Breast epithelium (tissue), 4 donors: ENCODE measurements at regions not wholly inside any gene's neighbourhood (a gene's known extent, or its start where the extent isn't known, plus 50 kb on each side); places are given as distances from the start of the nearest gene placed in this dataset.
A peak's percentile ranks its signal among the peaks of the same experiment; 100 is the strongest.

Experiments
- DNase-seq, 2 donors: peaks; one replicate each; pipeline ENCODE4 v3.0.0-alpha.2; 2019; ENCODE audit warnings: low spot score in 2 of 2
- H3K27ac ChIP-seq, 2 donors: fragments of 200-600 bp; sonication (generic) in 1 of 2; one replicate each; pipeline ENCODE4 v1.5.1; 2016 to 2019; ENCODE audit warnings: mild to moderate bottlenecking in 1 of 2
- H3K27me3 ChIP-seq, 2 donors: fragments of 200-600 bp; sonication (generic) in 1 of 2; one replicate each; pipeline versions ENCODE4 v1.5.1 to v1.6.0; 2017 to 2019; ENCODE audit warnings: control low read depth in 1 of 2, mild to moderate bottlenecking in 1 of 2
- H3K36me3 ChIP-seq: fragments of 200-600 bp; one replicate; pipeline ENCODE4 v1.5.1; 2019
- H3K4me1 ChIP-seq, 2 donors: fragments of 200-600 bp; sonication (generic); one replicate each; pipeline ENCODE4 v1.5.1; 2016 to 2019; ENCODE audit warnings: control low read depth in 1 of 2
- H3K4me3 ChIP-seq, 3 donors: fragments of 200-600 bp; sonication (generic); 1 replicate in 2 of 3; 2 replicates in 1 of 3; pipeline ENCODE4 v1.5.1; 2016 to 2019; ENCODE audit warnings: mild to moderate bottlenecking in 3 of 3, moderate library complexity in 2 of 3
- H3K9me3 ChIP-seq, 2 donors: fragments of 200-600 bp; sonication (generic) in 1 of 2; one replicate each; pipeline ENCODE4 v1.5.1; 2016 to 2019; ENCODE audit warnings: control low read depth in 1 of 2
- CTCF ChIP-seq, 3 donors: fragments of 450-650 bp; IDR thresholded peaks; one replicate each; pipeline ENCODE4 v1.5.1; 2016 to 2017; ENCODE audit warnings: antibody characterized with exemption in 3 of 3, mild to moderate bottlenecking in 3 of 3, moderate library complexity in 3 of 3
- POLR2A ChIP-seq: fragments of 450-650 bp; IDR thresholded peaks from one replicate; pipeline ENCODE4 v1.6.1; 2016; ENCODE audit warnings: antibody characterized with exemption, mild to moderate bottlenecking, moderate library complexity
- POLR2AphosphoS5 ChIP-seq, 3 donors: sonication (generic); formaldehyde crosslinking; IDR thresholded peaks; one replicate each; pipeline ENCODE4 v1.6.1; 2017; ENCODE audit warnings: antibody characterized with exemption in 3 of 3
- intact Hi-C: fragments of 100-400 bp; cut with DNase I; formaldehyde crosslinking; loops from one replicate; pipeline ENCODE4 v1.15.1; 2023; ENCODE audit warnings: low total_unique reads

GRCh38 chr13:50715402-50716146 is 127.9 kb downstream of the DLEU7 start:
- TF ChIP-seq POLR2AphosphoS5 (IDR thresholded peaks at IDR 0.05) (no peak), CTCF (IDR thresholded peaks at IDR 0.05) (no peak), POLR2A (no peak)
- H3K27me3 ChIP-seq = no peaks in the 10 kb centered on the region
- peak overlapping the region in 1 of 3 donors; percentile 17 for H3K4me3 ChIP-seq
- no peak overlapping the region for H3K27ac ChIP-seq
- no peaks in the 10 kb centered on the region for H3K9me3 ChIP-seq
- H3K36me3 ChIP-seq = no peaks in the 10 kb centered on the region
- no peaks in the 10 kb centered on the region for H3K4me1 ChIP-seq
- no peak for DNase-seq
- intact Hi-C loops = no loop called here

- Histone ChIP-seq H3K27me3 (no peaks in the 10 kb centered on the region), H3K9me3 (no peaks in the 10 kb centered on the region), H3K27ac (no peak overlapping the region), H3K4me1 (no peaks in the 10 kb centered on the region), H3K36me3 (no peaks in the 10 kb centered on the region), H3K4me3 (no peak overlapping the region)
- no peak for DNase-seq
- TF ChIP-seq POLR2AphosphoS5 (IDR thresholded peaks at IDR 0.05) = no peak
- no peak for TF ChIP-seq POLR2A
- no peak for TF ChIP-seq CTCF (IDR thresholded peaks at IDR 0.05)
- intact Hi-C loops = loop anchor here (2.0 kb wide), 1 partner anchor 30 kb away; no protein-coding TSS in a partner anchor
Observed at GRCh38 chr13:50720861-50721671, 122.4 kb downstream of the DLEU7 start.

- no peaks in the 10 kb centered on the region for H3K9me3 ChIP-seq
- H3K4me3 ChIP-seq = no peak overlapping the region
- intact Hi-C loops = loop anchor here (2.0 kb wide), 1 partner anchor 29 kb away; no protein-coding TSS in a partner anchor
- DNase-seq = no peak
- no peaks in the 10 kb centered on the region for H3K4me1 ChIP-seq
- H3K27me3 ChIP-seq = no peaks in the 10 kb centered on the region
- TF ChIP-seq POLR2A (no peak), POLR2AphosphoS5 (IDR thresholded peaks at IDR 0.05) (no peak), CTCF (IDR thresholded peaks at IDR 0.05) (no peak)
- no peaks in the 10 kb centered on the region for H3K36me3 ChIP-seq
- H3K27ac ChIP-seq = no peak overlapping the region
Observed at GRCh38 chr13:50721672-50721992, 121.9 kb downstream of the DLEU7 start.

GRCh38 chr13:50722440-50723125 is 120.9 kb downstream of the DLEU7 start:
- Histone ChIP-seq H3K9me3 (no peaks in the 10 kb centered on the region), H3K27ac (no peak overlapping the region)
- intact Hi-C loops = no loop called here

More at GRCh38 chr13:50722440-50723125, 120.9 kb downstream of the DLEU7 start:
- no peaks in the 10 kb centered on the region for H3K36me3 ChIP-seq
- H3K27me3 ChIP-seq = no peaks in the 10 kb centered on the region
- no peaks in the 10 kb centered on the region for H3K4me1 ChIP-seq
- H3K4me3 ChIP-seq = no peak overlapping the region
- no peak for DNase-seq
- TF ChIP-seq POLR2A = no peak
- TF ChIP-seq POLR2AphosphoS5 (IDR thresholded peaks at IDR 0.05) = no peak
- TF ChIP-seq CTCF (IDR thresholded peaks at IDR 0.05) = no peak
